OCI-LY1 (cell line): ENCODE measurements at regions not wholly inside any gene's neighbourhood (a gene's known extent, or its start where the extent isn't known, plus 50 kb on each side); places are given as distances from the start of the nearest gene placed in this dataset.
"Not testable (repeated sequence)": the region's sequence is repeated elsewhere in the genome, so short reads cannot be mapped to it uniquely, and the experiment has no call there.

Source experiments
- CTCF ChIP-seq: fragments of 200-600 bp; sonication (generic), shearing (Covaris generic); IDR thresholded peaks from 2 replicates; pipeline ENCODE4 v1.5.1; 2017; ENCODE audit warnings: mild to moderate bottlenecking, antibody characterized with exemption, low read length, moderate library complexity, mixed read lengths
- EZH2 ChIP-seq: fragments of 200-600 bp; sonication (generic), shearing (Covaris generic); IDR thresholded peaks from 2 replicates; pipeline ENCODE4 v1.8.0; 2017; ENCODE audit warnings: borderline replicate concordance, mixed run types, mild to moderate bottlenecking, antibody characterized with exemption, low read length, moderate library complexity, mixed read lengths

DNA sequence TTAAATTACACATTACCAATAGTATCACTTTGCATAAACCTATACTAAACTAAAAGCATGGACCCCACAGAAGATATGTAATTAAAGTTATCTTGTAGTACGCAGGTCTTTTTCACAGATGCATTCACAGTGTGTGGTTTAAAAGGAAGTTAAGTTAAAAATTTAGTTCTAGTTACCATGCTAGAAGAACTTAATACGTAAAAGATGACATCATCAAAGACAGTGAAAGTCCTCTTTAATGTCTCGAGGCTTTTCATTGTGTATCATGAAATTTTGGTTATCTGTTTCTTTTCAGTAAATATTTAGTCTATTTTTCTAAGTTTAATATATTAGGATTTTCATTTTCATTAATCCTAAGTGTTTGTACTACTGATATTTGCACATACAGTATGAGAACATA is 934.6 kb upstream of the FOXG1 start:
- not testable (repeated sequence) for TF ChIP-seq CTCF, EZH2
